ENCODE measurements at regions not wholly inside any gene's neighbourhood (a gene's known extent, or its start where the extent isn't known, plus 50 kb on each side); places are given as distances from the start of the nearest gene placed in this dataset.

GRCh38 chr6:121748850-121749249, 313.4 kb downstream of the GJA1 start:
- Histone ChIP-seq H3K36me3 (no peaks in the 10 kb centered on the region), H3K4me3 (no peak overlapping the region), H3K4me1 (no peaks in the 10 kb centered on the region), H3K27me3 (no peaks in the 10 kb centered on the region), H3K9me3 (peaks cover 0 to 2% of the 10 kb centered on the region in 2 donors), H3K27ac (no peak overlapping the region)
- no peak for ATAC-seq
- intact Hi-C loops (cut with DNase I), result no loop called here
- no peak for TF ChIP-seq CTCF (IDR thresholded peaks at IDR 0.05)
- DNase-seq, result no peak

- intact Hi-C loops (cut with DNase I), result no loop called here
- Histone ChIP-seq H3K27ac (no peak overlapping the region), H3K9me3 (peaks cover 0 to 2% of the 10 kb centered on the region in 2 donors), H3K36me3 (no peaks in the 10 kb centered on the region), H3K4me3 (no peak overlapping the region), H3K4me1 (no peaks in the 10 kb centered on the region), H3K27me3 (no peaks in the 10 kb centered on the region)
- no peak for TF ChIP-seq CTCF (IDR thresholded peaks at IDR 0.05)
- no peak for DNase-seq
- ATAC-seq, result no peak
Measured at GRCh38 chr6:121755485-121755884, 320.0 kb downstream of the GJA1 start.

GRCh38 chr6:121756666-121757065, 321.2 kb downstream of the GJA1 start:
- DNase-seq (no peak), ATAC-seq (no peak)
- Histone ChIP-seq H3K27ac (no peak overlapping the region), H3K9me3 (peaks cover 0 to 1% of the 10 kb centered on the region in 2 donors), H3K4me1 (no peaks in the 10 kb centered on the region), H3K27me3 (no peaks in the 10 kb centered on the region), H3K4me3 (no peak overlapping the region), H3K36me3 (no peaks in the 10 kb centered on the region)
- no peak for TF ChIP-seq CTCF (IDR thresholded peaks at IDR 0.05)
- intact Hi-C loops (cut with DNase I), result no loop called here

- no peak overlapping the region for H3K4me3 ChIP-seq
- ATAC-seq, result no peak
- peaks cover 0 to 6% of the 10 kb centered on the region in 2 donors for H3K9me3 ChIP-seq
- no peak for TF ChIP-seq CTCF (IDR thresholded peaks at IDR 0.05)
- H3K27me3 ChIP-seq, result no peaks in the 10 kb centered on the region
- intact Hi-C loops (cut with DNase I), result no loop called here
- no peaks in the 10 kb centered on the region for H3K4me1 ChIP-seq
- no peaks in the 10 kb centered on the region for H3K36me3 ChIP-seq
- DNase-seq, result no peak
- no peak overlapping the region for H3K27ac ChIP-seq
Measured at GRCh38 chr6:121759370-121759769, 323.9 kb downstream of the GJA1 start.

GRCh38 chr6:121760191-121760590, 324.7 kb downstream of the GJA1 start:
- TF ChIP-seq CTCF (IDR thresholded peaks at IDR 0.05), result no peak
- no peak for ATAC-seq
- Histone ChIP-seq H3K36me3 (no peaks in the 10 kb centered on the region), H3K27ac (no peak overlapping the region), H3K9me3 (peaks cover 0 to 6% of the 10 kb centered on the region in 2 donors), H3K4me3 (no peak overlapping the region), H3K27me3 (no peaks in the 10 kb centered on the region), H3K4me1 (no peaks in the 10 kb centered on the region)
- intact Hi-C loops (cut with DNase I), result no loop called here
- no peak for DNase-seq

Data from left lung (tissue), 4 donors.